MCF 10A (cell line): ENCODE measurements at regions not wholly inside any gene's neighbourhood (a gene's known extent, or its start where the extent isn't known, plus 50 kb on each side); places are given as distances from the start of the nearest gene placed in this dataset.
A peak's percentile ranks its signal among the peaks of the same experiment; 100 is the strongest.

Source experiments
- BruUV-seq: library from RNA; stranded (reverse); fragments of 400-500 nt; replicated peaks from 2 replicates; lab custom pipeline; 2021; lab: Mats Ljungman, UMichigan
- CTCF ChIA-PET: fragments of 300-600 bp; sonication (Branson Sonifier 250); formaldehyde crosslinking; extraction: SDS; loops from one replicate; lab custom pipeline; 2021; ENCODE audit warnings: antibody characterized with exemption, inconsistent platforms; lab: Yijun Ruan, JAX
- POLR2A ChIA-PET: fragments of 300-600, 350-650 bp; sonication (Branson Sonifier 250); formaldehyde crosslinking; extraction: SDS; loops from one replicate; lab custom pipeline; 2020; ENCODE audit warnings: antibody characterized with exemption, inconsistent platforms; lab: Yijun Ruan, JAX
- DNase-seq: peaks from one replicate; pipeline ENCODE4 v3.0.0-alpha.2; 2018; ENCODE audit not compliant: unreplicated experiment
- H3K27ac Mint-ChIP-seq: one replicate; pipeline ENCODE4 v1.8.0; 2022; ENCODE audit warnings: mild to moderate bottlenecking, low read depth, mixed read lengths; ENCODE audit not compliant: unreplicated experiment
- H3K27me3 Mint-ChIP-seq: one replicate; pipeline ENCODE4 v1.8.0; 2022; ENCODE audit warnings: mixed read lengths; ENCODE audit not compliant: insufficient read depth, unreplicated experiment
- H3K36me3 Mint-ChIP-seq: one replicate; pipeline ENCODE4 v1.8.0; 2022; ENCODE audit warnings: mild to moderate bottlenecking, moderate library complexity, mixed read lengths; ENCODE audit not compliant: insufficient read depth, unreplicated experiment
- H3K4me1 Mint-ChIP-seq: one replicate; pipeline ENCODE4 v1.8.0; 2022; ENCODE audit warnings: mixed read lengths; ENCODE audit not compliant: insufficient read depth, unreplicated experiment
- H3K4me3 Mint-ChIP-seq: one replicate; pipeline ENCODE4 v1.8.0; 2022; ENCODE audit warnings: mild to moderate bottlenecking, moderate library complexity, mixed read lengths; ENCODE audit not compliant: unreplicated experiment
- H3K9me3 Mint-ChIP-seq: one replicate; pipeline ENCODE4 v1.8.0; 2022; ENCODE audit warnings: mixed read lengths; ENCODE audit not compliant: unreplicated experiment
- intact Hi-C: fragments of 100-400 bp; cut with micrococcal nuclease; formaldehyde crosslinking; loops from 2 replicates; pipeline ENCODE4 v1.14.1; 2022
- TF ChIP-seq, protein P1 (sequence below): fragments of 200-600 bp; IDR thresholded peaks from one replicate; pipeline ENCODE4 v1.8.0; 2022; ENCODE audit warnings: antibody characterized with exemption, mild to moderate bottlenecking; ENCODE audit not compliant: unreplicated experiment

DNA sequence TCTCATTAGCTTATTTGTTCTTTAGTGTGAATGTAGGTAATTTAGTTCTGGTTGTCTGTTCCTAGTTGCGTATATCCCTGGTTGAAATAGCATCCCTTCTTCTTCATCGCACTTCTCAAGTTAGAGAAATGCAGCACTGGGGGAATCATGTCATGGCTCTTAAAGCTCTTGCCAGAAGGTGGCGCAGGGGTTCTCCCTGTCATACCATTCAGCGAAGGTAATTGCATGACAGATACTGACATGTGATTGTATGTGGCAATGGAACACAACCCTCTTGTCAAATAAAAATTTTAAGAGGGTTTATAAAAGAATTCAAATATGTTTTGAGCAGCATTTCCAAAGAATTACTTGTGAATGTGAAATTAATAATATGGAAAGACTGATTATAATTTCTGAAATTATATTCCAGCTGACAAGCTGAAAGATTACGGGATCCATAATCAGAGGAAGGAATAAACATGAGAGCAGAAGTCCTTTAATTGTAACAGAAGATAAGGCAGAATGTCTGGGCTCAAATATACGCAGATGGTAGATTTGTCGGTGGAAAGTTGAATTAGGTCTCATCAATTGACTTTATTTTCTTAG is 411.7 kb downstream of the DSEL start:
- H3K36me3 Mint-ChIP-seq = no peaks in the 10 kb centered on the region
- BruUV-seq = no TSS peak
- H3K27ac Mint-ChIP-seq = no peak overlapping the region
- TF ChIP-seq, protein P1, sequence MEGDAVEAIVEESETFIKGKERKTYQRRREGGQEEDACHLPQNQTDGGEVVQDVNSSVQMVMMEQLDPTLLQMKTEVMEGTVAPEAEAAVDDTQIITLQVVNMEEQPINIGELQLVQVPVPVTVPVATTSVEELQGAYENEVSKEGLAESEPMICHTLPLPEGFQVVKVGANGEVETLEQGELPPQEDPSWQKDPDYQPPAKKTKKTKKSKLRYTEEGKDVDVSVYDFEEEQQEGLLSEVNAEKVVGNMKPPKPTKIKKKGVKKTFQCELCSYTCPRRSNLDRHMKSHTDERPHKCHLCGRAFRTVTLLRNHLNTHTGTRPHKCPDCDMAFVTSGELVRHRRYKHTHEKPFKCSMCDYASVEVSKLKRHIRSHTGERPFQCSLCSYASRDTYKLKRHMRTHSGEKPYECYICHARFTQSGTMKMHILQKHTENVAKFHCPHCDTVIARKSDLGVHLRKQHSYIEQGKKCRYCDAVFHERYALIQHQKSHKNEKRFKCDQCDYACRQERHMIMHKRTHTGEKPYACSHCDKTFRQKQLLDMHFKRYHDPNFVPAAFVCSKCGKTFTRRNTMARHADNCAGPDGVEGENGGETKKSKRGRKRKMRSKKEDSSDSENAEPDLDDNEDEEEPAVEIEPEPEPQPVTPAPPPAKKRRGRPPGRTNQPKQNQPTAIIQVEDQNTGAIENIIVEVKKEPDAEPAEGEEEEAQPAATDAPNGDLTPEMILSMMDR = peak; percentile 68
- H3K9me3 Mint-ChIP-seq = no peaks in the 10 kb centered on the region
- peaks cover 83% of the 10 kb centered on the region for H3K27me3 Mint-ChIP-seq
- ChIA-PET POLR2A (interaction anchor here (1.4 kb wide), 1 partner anchor 96 kb away, joined by 4 read pairs; no protein-coding TSS in a partner anchor), CTCF (interaction anchor here (0.5 to 2.8 kb wide), 14 partner anchors 12 to 931 kb away, joined by 3 to 72 read pairs (median 4); no protein-coding TSS in a partner anchor)
- no peak overlapping the region for H3K4me3 Mint-ChIP-seq
- intact Hi-C loops = loop anchor here (1.0 to 10.0 kb wide), 2 partner anchors 96 to 1560 kb away; no protein-coding TSS in a partner anchor
- no peaks in the 10 kb centered on the region for H3K4me1 Mint-ChIP-seq
- peak; percentile 76 for DNase-seq

DNA sequence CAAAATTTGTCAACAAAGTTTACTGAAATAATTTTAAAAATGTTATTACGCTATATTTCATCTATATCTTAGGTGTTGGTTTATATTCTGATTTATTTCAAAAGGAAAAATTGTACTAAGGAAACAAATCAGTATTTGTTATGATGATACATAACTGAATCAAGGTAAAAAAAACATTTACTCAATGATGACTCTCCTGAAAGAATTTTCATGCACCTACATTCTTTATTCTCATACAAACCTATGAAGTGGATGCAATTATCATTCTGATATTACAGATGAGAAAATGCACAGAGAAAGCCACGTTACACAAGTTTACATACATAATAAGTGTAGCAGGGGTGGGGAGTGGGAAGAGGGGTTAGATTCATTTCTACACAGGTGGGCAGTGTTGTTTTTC is 422.4 kb downstream of the DSEL start:
- TF ChIP-seq, protein P1 = no peak
- intact Hi-C loops = no loop called here
- H3K9me3 Mint-ChIP-seq = no peaks in the 10 kb centered on the region
- ChIA-PET POLR2A (no interaction called here), CTCF (interaction anchor here (0.5 kb wide), 1 partner anchor 112 kb away, joined by 3 read pairs; no protein-coding TSS in a partner anchor)
- DNase-seq = no peak
- H3K4me3 Mint-ChIP-seq = no peak overlapping the region
- no TSS peak for BruUV-seq
- H3K4me1 Mint-ChIP-seq = no peaks in the 10 kb centered on the region
- H3K27ac Mint-ChIP-seq = no peak overlapping the region
- peaks cover 55% of the 10 kb centered on the region for H3K27me3 Mint-ChIP-seq
- no peaks in the 10 kb centered on the region for H3K36me3 Mint-ChIP-seq

DNA sequence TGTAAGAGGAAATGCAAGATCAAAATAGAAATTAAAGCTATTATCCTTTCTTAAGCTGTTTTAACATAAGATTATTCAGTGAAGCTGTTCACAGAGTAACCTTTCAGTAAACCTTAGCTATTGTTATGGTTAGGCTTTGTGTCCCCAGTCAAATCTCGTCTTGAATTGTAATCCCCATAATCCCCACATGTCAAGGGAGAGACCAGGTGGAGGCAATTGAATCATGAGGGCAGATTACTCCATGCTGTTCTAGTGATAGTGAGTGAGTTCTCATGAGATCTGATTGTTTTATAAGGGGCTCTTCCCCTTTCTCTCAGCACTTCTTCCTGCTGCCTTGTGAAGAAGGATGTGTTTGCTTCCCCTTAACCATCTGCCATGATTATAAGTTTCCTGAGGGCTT is 424.4 kb downstream of the DSEL start:
- TF ChIP-seq, protein P1 = no peak
- H3K9me3 Mint-ChIP-seq = no peaks in the 10 kb centered on the region
- ChIA-PET POLR2A (interaction anchor here (0.6 kb wide), 1 partner anchor 174 kb away, joined by 3 read pairs; no protein-coding TSS in a partner anchor), CTCF (no interaction called here)
- no peak for DNase-seq
- H3K36me3 Mint-ChIP-seq = no peaks in the 10 kb centered on the region
- H3K27me3 Mint-ChIP-seq = peaks cover 55% of the 10 kb centered on the region
- intact Hi-C loops = no loop called here
- no peaks in the 10 kb centered on the region for H3K4me1 Mint-ChIP-seq
- H3K4me3 Mint-ChIP-seq = no peak overlapping the region
- H3K27ac Mint-ChIP-seq = no peak overlapping the region
- no TSS peak for BruUV-seq

DNA sequence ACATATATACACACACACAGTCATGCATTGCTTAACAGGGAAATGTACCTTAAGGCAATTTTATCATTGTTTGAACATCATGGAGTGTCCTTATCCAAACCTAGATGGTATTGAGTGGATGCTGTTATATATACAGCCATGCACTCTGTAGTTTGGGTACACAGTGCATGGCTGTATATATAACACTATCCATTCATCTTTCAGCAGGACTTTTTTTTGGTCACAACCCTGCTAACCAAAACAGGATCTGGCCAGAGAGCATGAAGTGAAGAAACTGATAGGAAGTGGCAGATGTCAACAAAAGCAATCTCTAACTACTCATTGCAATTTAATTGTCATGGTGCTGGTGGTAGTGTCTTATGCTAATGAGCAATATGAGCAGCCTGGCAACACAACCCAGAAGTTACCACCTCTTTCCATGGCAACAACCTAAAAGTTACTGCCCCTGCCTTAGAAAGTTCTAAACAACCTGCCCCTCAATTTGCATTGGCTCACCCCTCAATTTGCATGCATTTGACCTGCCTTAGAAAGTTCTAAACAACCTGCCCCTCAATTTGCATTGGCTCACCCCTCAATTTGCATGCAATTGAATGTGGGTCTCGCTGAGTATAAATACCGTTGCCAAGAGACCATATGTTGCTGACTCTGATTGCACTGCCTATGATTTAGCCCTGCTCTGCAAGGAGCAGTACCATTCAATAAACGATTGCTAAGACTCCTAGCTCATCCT is 434.9 kb downstream of the DSEL start:
- no peaks in the 10 kb centered on the region for H3K9me3 Mint-ChIP-seq
- no peaks in the 10 kb centered on the region for H3K4me1 Mint-ChIP-seq
- BruUV-seq = no TSS peak
- CTCF ChIA-PET = no interaction called here
- H3K27me3 Mint-ChIP-seq = peaks cover 79% of the 10 kb centered on the region
- POLR2A ChIA-PET = no interaction called here
- TF ChIP-seq, protein P1 = no peak
- H3K27ac Mint-ChIP-seq = no peak overlapping the region
- no peak for DNase-seq
- no peaks in the 10 kb centered on the region for H3K36me3 Mint-ChIP-seq
- intact Hi-C loops = no loop called here
- no peak overlapping the region for H3K4me3 Mint-ChIP-seq
